ENCODE measurements at regions not wholly inside any gene's neighbourhood (a gene's known extent, or its start where the extent isn't known, plus 50 kb on each side); places are given as distances from the start of the nearest gene placed in this dataset.

DNA sequence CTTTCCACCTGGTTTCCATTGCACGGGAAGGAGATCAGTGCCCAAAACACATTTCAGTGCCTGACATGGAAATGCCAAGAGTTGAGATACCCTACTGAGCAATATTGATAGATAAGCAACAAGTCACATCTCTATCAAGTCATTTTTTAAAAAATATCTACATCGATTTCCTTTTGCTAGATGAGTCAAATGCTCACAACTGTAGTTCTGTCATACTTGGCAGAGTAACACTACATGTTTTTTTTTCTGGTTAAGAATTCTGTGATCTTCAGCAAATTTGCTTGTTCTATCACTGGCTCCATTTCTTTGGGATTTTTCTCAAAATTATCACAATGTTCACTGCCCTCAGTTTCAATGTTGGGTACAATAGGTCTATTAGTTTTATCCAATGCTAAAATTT is 145.4 kb downstream of the ZC3H11B start:
- no peak overlapping the region for H4K91ac ChIP-seq (ENCODE audit: low read length)
- no peak overlapping the region for H3K14ac ChIP-seq (ENCODE audit: low read length in 2 of 2)
- no peak overlapping the region for H2AK5ac ChIP-seq (ENCODE audit: low read length, severe bottlenecking)
- H3K9ac ChIP-seq (ENCODE audit: low read length): peak overlapping the region; percentile 62
- no peaks in the 10 kb centered on the region for H3K27me3 ChIP-seq (ENCODE audit: control insufficient read depth in 1 of 2, insufficient read depth in 1 of 2, low read length in 2 of 2)
- H3K18ac ChIP-seq (ENCODE audit: low read depth in 1 of 2, low read length in 2 of 2): no peak overlapping the region
- H2BK15ac ChIP-seq (ENCODE audit: low read depth, poor library complexity, severe bottlenecking): no peak overlapping the region
- no peak overlapping the region for H2BK120ac ChIP-seq (ENCODE audit: low read depth, low read length)
- no peak overlapping the region for H3K23ac ChIP-seq (ENCODE audit: low read length in 2 of 2)
- no peak overlapping the region for H4K8ac ChIP-seq (ENCODE audit: low read length)
- H3K79me1 ChIP-seq (replicated peaks; ENCODE audit: low read length, poor library complexity, severe bottlenecking): no peaks in the 10 kb centered on the region
- H3K4me2 ChIP-seq (ENCODE audit: low read length, poor library complexity, severe bottlenecking): no peak overlapping the region
- no peak overlapping the region for H2BK5ac ChIP-seq (ENCODE audit: low read depth, low read length, poor library complexity, severe bottlenecking)
- no peak overlapping the region for H3K4ac ChIP-seq (ENCODE audit: low read depth in 1 of 2, low read length in 2 of 2)
- 67% methylated on average over 1 of the region's 2 CpGs for WGBS
- H3K9me3 ChIP-seq (ENCODE audit: control insufficient read depth, low read length): no peaks in the 10 kb centered on the region
- DNase-seq: no peak
- H2BK12ac ChIP-seq (ENCODE audit: low read length in 2 of 2): no peak overlapping the region
- no peaks in the 10 kb centered on the region for H3K36me3 ChIP-seq (ENCODE audit: control insufficient read depth in 1 of 2, insufficient read depth in 2 of 2, low read depth in 1 of 2, low read length in 2 of 2)
- no peaks in the 10 kb centered on the region for H3K4me1 ChIP-seq (ENCODE audit: control insufficient read depth, insufficient read depth, low read depth, low read length)
- no peak overlapping the region for H3K4me3 ChIP-seq (ENCODE audit: insufficient read depth in 1 of 2, low read depth in 1 of 2, low read length in 2 of 2)
- H2AFZ ChIP-seq (ENCODE audit: low read depth, low read length): no peak overlapping the region
- no peak overlapping the region for H3K27ac ChIP-seq (ENCODE audit: low read length, poor library complexity, severe bottlenecking)

DNA sequence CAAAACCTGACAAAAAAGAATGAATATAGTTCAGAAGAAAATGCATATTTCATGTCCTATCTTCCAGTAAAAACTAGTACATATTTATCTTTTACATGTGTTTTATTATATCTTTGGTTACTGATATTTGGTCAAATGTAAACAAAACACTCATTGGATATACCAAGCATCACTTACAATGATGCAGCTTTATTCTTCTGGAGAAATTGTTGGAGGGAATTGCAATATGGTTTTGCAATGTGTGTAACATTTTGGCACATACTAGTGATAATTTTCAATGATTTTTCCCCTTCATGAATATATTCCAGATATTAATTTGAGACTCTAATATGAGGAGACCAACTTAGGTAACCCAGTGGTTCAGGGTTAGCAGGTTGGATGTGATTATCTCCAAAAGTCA is 146.1 kb downstream of the ZC3H11B start:
- H3K18ac ChIP-seq (ENCODE audit: low read depth in 1 of 2, low read length in 2 of 2): no peak overlapping the region
- H3K9me3 ChIP-seq (ENCODE audit: control insufficient read depth, low read length): no peaks in the 10 kb centered on the region
- no peak overlapping the region for H2BK120ac ChIP-seq (ENCODE audit: low read depth, low read length)
- H3K14ac ChIP-seq (ENCODE audit: low read length in 2 of 2): no peak overlapping the region
- no peak overlapping the region for H2BK15ac ChIP-seq (ENCODE audit: low read depth, poor library complexity, severe bottlenecking)
- no peak overlapping the region for H3K27ac ChIP-seq (ENCODE audit: low read length, poor library complexity, severe bottlenecking)
- H2AK5ac ChIP-seq (ENCODE audit: low read length, severe bottlenecking): no peak overlapping the region
- no peak overlapping the region for H2BK12ac ChIP-seq (ENCODE audit: low read length in 2 of 2)
- no peaks in the 10 kb centered on the region for H3K36me3 ChIP-seq (ENCODE audit: control insufficient read depth in 1 of 2, insufficient read depth in 2 of 2, low read depth in 1 of 2, low read length in 2 of 2)
- H3K23ac ChIP-seq (ENCODE audit: low read length in 2 of 2): no peak overlapping the region
- H3K4me2 ChIP-seq (ENCODE audit: low read length, poor library complexity, severe bottlenecking): no peak overlapping the region
- H3K79me1 ChIP-seq (replicated peaks; ENCODE audit: low read length, poor library complexity, severe bottlenecking): no peaks in the 10 kb centered on the region
- no peak overlapping the region for H4K8ac ChIP-seq (ENCODE audit: low read length)
- H3K27me3 ChIP-seq (ENCODE audit: control insufficient read depth in 1 of 2, insufficient read depth in 1 of 2, low read length in 2 of 2): no peaks in the 10 kb centered on the region
- H3K4ac ChIP-seq (ENCODE audit: low read depth in 1 of 2, low read length in 2 of 2): no peak overlapping the region
- no peak overlapping the region for H3K4me3 ChIP-seq (ENCODE audit: insufficient read depth in 1 of 2, low read depth in 1 of 2, low read length in 2 of 2)
- H3K4me1 ChIP-seq (ENCODE audit: control insufficient read depth, insufficient read depth, low read depth, low read length): no peaks in the 10 kb centered on the region
- no peak for DNase-seq
- no peak overlapping the region for H2BK5ac ChIP-seq (ENCODE audit: low read depth, low read length, poor library complexity, severe bottlenecking)
- peak overlapping the region; percentile 91 for H3K9ac ChIP-seq (ENCODE audit: low read length)
- no peak overlapping the region for H2AFZ ChIP-seq (ENCODE audit: low read depth, low read length)
- H4K91ac ChIP-seq (ENCODE audit: low read length): no peak overlapping the region

GRCh38 chr1:219465212-219466093 is 147.5 kb downstream of the ZC3H11B start:
- Histone ChIP-seq H4K91ac (ENCODE audit: low read length) (no peak overlapping the region), H3K9ac (ENCODE audit: low read length) (peak overlapping the region; percentile 91), H4K8ac (ENCODE audit: low read length) (no peak overlapping the region), H3K4me3 (ENCODE audit: insufficient read depth in 1 of 2, low read depth in 1 of 2, low read length in 2 of 2) (no peak overlapping the region), H3K79me1 (replicated peaks; ENCODE audit: low read length, poor library complexity, severe bottlenecking) (no peaks in the 10 kb centered on the region), H2AFZ (ENCODE audit: low read depth, low read length) (no peak overlapping the region), H3K14ac (ENCODE audit: low read length in 2 of 2) (no peak overlapping the region), H2BK15ac (ENCODE audit: low read depth, poor library complexity, severe bottlenecking) (no peak overlapping the region), H3K23ac (ENCODE audit: low read length in 2 of 2) (no peak overlapping the region), H3K36me3 (ENCODE audit: control insufficient read depth in 1 of 2, insufficient read depth in 2 of 2, low read depth in 1 of 2, low read length in 2 of 2) (no peaks in the 10 kb centered on the region), H2BK120ac (ENCODE audit: low read depth, low read length) (no peak overlapping the region), H2BK5ac (ENCODE audit: low read depth, low read length, poor library complexity, severe bottlenecking) (no peak overlapping the region), H3K4ac (ENCODE audit: low read depth in 1 of 2, low read length in 2 of 2) (no peak overlapping the region), H3K18ac (ENCODE audit: low read depth in 1 of 2, low read length in 2 of 2) (no peak overlapping the region), H3K27ac (ENCODE audit: low read length, poor library complexity, severe bottlenecking) (no peak overlapping the region), H3K4me1 (ENCODE audit: control insufficient read depth, insufficient read depth, low read depth, low read length) (no peaks in the 10 kb centered on the region), H3K27me3 (ENCODE audit: control insufficient read depth in 1 of 2, insufficient read depth in 1 of 2, low read length in 2 of 2) (no peaks in the 10 kb centered on the region), H2BK12ac (ENCODE audit: low read length in 2 of 2) (no peak overlapping the region), H3K9me3 (ENCODE audit: control insufficient read depth, low read length) (no peaks in the 10 kb centered on the region), H2AK5ac (ENCODE audit: low read length, severe bottlenecking) (no peak overlapping the region), H3K4me2 (ENCODE audit: low read length, poor library complexity, severe bottlenecking) (no peak overlapping the region)
- WGBS: 94% methylated on average over 7 of the region's 7 CpGs
- peak; percentile 1 for DNase-seq

DNA sequence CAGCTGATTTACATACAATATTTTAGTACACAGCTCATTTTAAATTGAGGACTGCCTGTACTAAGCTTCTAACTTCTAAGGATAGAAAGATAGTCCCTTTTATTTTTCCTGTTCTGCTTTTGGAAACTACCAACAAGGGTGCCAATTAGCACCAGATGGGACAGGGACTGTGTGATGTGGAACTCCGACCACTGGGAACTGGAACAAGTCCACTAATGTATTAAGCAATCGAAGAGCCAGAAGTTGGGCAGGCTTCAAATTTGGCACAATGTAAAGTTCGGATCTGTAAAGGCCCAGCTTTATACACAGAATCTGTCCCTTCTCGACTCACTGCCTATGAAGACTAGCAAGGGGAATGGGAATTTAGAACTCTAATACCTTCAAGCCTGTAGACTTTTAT is 149.3 kb downstream of the ZC3H11B start:
- no peak overlapping the region for H3K4me3 ChIP-seq (ENCODE audit: insufficient read depth in 1 of 2, low read depth in 1 of 2, low read length in 2 of 2)
- no peak overlapping the region for H2AK5ac ChIP-seq (ENCODE audit: low read length, severe bottlenecking)
- H2BK120ac ChIP-seq (ENCODE audit: low read depth, low read length): no peak overlapping the region
- no peak overlapping the region for H2BK12ac ChIP-seq (ENCODE audit: low read length in 2 of 2)
- H3K4me2 ChIP-seq (ENCODE audit: low read length, poor library complexity, severe bottlenecking): no peak overlapping the region
- no peaks in the 10 kb centered on the region for H3K36me3 ChIP-seq (ENCODE audit: control insufficient read depth in 1 of 2, insufficient read depth in 2 of 2, low read depth in 1 of 2, low read length in 2 of 2)
- no peaks in the 10 kb centered on the region for H3K79me1 ChIP-seq (replicated peaks; ENCODE audit: low read length, poor library complexity, severe bottlenecking)
- H3K9ac ChIP-seq (ENCODE audit: low read length): peak overlapping the region; percentile 91
- no peak overlapping the region for H2AFZ ChIP-seq (ENCODE audit: low read depth, low read length)
- no peak overlapping the region for H2BK15ac ChIP-seq (ENCODE audit: low read depth, poor library complexity, severe bottlenecking)
- H3K27ac ChIP-seq (ENCODE audit: low read length, poor library complexity, severe bottlenecking): no peak overlapping the region
- no peak overlapping the region for H3K14ac ChIP-seq (ENCODE audit: low read length in 2 of 2)
- DNase-seq: no peak
- H2BK5ac ChIP-seq (ENCODE audit: low read depth, low read length, poor library complexity, severe bottlenecking): no peak overlapping the region
- no peak overlapping the region for H4K91ac ChIP-seq (ENCODE audit: low read length)
- WGBS: 98% methylated on average over 2 of the region's 4 CpGs
- H3K4me1 ChIP-seq (ENCODE audit: control insufficient read depth, insufficient read depth, low read depth, low read length): no peaks in the 10 kb centered on the region
- no peak overlapping the region for H4K8ac ChIP-seq (ENCODE audit: low read length)
- no peak overlapping the region for H3K18ac ChIP-seq (ENCODE audit: low read depth in 1 of 2, low read length in 2 of 2)
- H3K27me3 ChIP-seq (ENCODE audit: control insufficient read depth in 1 of 2, insufficient read depth in 1 of 2, low read length in 2 of 2): no peaks in the 10 kb centered on the region
- H3K4ac ChIP-seq (ENCODE audit: low read depth in 1 of 2, low read length in 2 of 2): no peak overlapping the region
- no peaks in the 10 kb centered on the region for H3K9me3 ChIP-seq (ENCODE audit: control insufficient read depth, low read length)
- no peak overlapping the region for H3K23ac ChIP-seq (ENCODE audit: low read length in 2 of 2)

Measured in mesenchymal stem cell (in vitro differentiated cells and primary cell).